ENCODE measurements at regions not wholly inside any gene's neighbourhood (a gene's known extent, or its start where the extent isn't known, plus 50 kb on each side); places are given as distances from the start of the nearest gene placed in this dataset.

DNA sequence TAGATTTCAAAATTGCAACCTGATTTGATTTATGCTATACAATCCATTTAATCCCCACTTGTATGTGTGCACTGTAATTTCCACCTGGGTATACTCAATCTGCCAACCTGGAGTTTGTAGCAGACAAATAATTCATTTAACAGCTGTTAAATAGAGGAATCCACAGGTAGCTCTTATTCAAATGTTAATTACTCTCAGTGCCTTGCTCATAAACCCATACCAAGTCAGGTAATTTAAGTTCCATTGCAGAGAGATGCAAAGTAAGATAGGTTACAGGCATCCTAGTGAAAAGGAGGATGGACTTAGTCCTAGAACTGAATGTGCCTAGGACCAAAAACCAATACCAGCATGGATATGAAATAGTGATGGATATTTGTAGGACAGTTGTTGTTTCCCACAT lies 674.2 kb downstream of the TBL1XR1 start:
- no peak for DNase-seq

DNA sequence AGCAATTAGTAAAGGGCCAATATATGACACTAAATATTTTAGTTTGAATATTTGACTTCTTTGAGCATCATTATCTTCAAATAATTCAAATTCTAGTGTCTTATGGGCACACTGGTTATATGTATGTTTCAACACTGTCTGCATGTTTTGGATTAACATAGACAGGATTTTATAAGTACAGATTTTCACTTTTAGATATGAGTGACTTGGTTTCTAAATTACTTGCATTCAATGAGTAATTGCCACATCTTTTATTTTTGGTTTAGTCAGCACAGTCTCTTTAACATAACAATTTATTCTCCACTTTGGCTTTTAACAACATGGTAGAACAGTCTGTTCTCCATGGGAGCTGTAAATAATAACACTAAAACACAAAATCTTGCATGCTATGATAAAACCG lies 674.8 kb downstream of the TBL1XR1 start:
- no peak for DNase-seq

DNA sequence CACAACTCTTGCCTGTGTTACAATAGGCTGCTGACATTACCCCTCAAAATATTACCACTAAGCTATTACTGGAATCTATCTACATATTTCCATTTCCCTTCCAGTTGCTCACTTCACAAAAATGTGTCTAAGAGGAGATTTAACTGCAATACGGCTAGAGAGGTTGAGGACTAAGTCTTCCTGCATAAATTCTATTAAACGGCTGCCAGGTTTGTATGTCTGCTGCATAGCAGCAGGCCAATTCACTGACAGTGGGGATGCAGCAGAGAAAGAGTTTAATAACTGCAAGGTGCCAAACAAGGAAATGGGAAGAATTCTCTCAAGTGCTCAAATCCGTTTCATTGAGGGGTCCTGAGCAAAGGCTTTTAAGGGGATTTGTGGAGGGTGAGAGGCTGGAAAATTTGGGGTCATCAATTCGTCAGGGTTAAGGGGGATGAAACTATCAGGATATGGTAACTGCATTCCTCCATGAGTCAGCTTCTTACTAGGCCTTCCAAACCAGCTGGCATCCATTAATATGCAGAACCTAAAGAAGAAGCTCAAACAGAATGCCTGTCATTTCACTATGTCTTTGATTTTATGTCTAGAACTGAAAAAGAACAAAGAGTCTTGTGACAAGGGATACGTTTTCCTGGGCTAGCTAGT lies 675.6 kb downstream of the TBL1XR1 start:
- no peak for DNase-seq

DNA sequence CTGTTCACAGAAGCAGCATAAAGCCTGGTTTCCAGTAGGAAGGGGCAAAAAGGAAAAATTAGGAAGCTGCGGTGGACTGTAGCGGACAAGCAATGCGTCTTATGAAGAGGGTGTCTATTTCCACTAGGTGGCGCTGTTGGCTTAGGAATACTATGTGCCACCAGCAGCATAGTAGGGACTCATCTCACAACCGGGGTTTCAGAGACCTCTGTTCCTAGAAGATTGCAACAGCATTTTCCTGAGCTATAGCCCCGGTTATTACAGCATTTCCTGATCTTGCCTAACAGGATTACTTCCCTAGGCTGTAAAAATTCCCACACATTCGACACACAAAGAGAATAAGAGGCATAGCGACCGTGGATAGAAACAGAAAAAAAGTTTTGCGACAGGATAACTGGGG lies 683.0 kb downstream of the TBL1XR1 start:
- DNase-seq = peak; percentile 61

DNA sequence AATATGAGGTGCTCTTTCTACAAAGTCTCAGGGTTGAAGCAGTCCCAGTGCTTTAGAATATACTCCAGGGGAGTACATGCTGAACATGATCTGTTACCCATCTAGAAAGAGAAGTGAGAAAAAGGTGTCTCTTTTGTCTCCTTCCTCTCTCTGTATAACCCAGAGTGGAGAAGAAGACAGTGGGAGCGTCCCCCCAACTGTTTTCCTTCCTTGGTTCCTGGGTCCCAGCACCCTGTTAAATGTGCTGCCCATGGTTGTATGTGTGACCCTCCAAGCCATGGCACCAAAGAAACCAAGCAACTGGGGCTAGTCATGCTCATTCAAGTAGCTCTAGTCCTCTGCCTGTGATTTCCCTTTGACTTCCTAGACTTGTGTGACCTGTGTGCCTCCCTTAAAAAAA lies 683.7 kb downstream of the TBL1XR1 start:
- DNase-seq = no peak

DNA sequence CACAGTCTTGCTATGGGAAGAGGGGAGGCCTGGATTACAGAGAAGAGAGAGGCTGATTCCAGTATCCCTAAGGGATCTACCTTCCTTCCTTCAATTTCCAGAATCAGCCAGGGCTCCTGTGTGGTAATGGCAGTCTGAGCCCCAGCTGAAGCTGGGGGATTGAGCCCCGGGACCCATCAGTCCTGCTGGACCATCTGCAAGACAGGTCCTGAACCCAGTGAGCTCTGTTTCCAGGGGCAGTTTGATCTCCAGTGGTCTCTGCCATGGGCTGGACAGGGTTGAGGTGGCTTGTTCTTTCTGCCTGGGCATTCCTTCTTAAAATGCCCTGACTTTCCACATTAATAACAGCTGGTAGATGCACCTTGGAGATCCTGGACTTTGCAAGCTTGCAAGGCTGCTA lies 685.2 kb downstream of the TBL1XR1 start:
- no peak for DNase-seq

DNA sequence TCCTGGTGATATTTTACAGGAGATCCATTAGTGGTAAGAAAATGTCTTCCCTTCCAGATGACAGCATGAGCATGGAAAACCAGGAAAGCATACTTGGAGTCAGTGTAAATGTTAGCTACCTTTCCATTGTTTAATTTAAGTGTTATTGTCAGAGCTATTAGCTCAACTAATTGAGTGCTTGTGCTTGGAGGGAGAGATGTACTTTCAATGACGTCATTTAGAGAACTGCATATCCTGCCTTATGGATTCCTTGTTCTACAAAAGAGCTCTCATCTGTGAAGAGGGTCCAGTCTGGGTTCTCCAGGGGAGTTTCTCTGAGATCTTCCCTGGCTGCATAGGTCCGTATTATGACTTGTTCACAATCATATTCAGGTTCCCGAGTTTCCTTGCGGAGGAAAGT lies 687.2 kb downstream of the TBL1XR1 start:
- DNase-seq = no peak

DNA sequence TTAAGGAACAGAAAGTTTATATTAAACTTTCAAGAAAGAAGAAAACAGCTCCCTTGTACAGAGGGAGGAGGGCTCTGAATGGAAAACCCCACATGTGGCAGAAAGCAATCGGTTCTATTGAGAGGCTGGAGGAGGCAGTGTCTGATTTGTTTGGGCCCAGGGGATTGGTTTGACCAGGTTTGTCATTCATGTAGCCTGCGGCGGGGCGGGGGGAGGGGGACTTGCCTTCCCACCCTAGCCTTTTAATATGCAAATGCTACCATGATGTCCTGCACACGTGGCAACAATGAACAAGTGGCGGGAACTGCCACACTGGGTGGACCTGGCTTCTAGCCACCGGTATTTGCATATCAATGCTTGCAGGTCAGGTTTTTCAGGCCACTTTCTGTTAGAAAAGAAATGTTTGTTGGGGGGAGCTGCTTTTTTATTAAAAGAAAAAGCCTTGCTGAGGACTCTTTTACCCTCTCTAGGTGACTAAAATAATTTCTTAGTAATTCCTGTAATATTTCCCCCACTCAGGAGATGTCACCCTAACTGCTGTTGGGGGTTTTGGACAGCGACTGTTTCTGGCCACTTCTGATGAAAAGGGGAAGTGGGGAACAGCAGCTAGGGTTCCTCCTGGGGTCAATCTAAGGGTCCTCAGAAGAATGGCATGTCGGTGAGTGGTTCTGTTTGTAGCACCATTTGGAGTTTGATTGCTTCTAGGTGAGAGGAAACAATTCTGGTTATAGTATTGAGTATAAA lies 691.2 kb downstream of the TBL1XR1 start:
- peak; percentile 73 for DNase-seq

DNA sequence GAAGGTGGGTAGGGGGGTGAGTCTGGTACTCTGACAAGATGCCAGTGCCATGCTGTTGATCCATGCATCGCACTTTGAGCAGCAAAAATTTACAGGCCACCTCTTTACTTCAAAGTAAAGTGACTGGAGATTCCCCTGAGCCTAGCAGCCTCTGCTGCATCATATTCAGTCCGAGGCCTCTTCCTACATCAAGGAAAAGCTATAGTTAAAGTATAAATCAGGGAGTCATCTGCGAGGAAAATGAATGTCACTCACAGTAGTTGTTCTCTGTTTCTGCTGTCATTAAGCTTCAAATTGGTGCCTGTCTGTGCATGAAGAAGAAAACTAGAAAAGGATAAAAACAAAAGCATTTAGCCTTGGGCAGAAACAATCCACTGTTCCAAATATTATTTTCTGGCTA lies 706.2 kb downstream of the TBL1XR1 start:
- DNase-seq = no peak

DNA sequence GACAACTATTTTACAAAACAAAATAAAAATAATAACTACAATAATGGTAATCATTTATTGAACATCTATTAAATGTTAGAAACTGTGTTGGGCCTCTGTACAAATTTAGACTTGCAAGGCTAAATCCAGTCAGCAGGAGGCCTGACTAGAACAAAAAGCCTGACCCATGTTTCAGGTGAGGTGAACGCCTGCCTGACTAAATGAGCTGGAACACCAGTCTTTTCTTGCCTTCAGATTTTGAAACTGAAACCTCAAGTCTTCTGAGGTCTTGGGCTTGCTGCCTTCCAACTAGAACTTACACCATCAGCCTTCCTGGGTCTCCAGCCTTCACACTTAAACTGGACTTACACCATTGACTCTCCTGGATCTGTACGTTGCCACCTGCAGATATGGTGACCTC lies 706.9 kb downstream of the TBL1XR1 start:
- no peak for DNase-seq

DNA sequence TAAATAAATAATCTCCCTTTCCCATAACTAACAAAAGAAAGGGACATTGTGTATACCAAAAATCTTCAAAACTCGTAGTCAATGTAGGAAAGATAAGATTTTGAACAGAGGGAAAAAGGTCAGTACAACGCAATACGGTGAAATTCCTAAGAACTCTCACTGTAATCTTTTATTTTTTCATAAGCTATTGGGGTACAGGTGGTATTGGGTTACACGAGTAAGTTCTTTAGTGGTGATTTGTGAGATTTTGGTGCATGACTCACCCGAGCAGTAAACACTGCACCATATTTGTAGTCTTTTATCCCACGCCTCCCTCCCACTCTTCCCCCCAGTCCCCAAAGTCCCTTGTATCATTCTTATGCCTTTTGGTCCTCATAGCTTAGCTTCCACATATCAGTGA lies 718.0 kb downstream of the TBL1XR1 start:
- no peak for DNase-seq

DNA sequence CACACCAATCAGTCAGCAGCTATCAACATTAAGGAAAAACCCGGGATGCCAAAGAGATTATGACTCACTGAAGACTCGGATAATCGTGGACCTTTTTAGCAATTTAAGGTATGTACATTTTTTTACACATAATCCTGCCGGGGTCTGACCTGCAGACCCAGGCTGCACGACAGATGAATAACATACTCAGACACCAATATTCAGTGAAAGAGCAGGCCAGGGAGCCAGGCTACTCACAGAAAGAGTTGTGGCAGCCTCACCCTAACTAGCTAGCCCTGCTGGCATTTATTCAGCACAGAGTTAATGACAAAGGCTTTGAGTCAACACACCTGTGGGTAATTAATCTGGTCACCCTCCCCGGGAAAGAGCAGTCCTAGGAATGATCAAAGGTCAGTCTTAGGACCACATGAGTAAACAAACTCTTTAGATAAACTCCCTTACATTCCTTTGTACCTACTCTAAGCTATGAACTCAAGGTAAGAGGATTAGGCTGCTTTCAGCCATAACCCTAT lies 727.5 kb downstream of the TBL1XR1 start:
- no peak for DNase-seq

DNA sequence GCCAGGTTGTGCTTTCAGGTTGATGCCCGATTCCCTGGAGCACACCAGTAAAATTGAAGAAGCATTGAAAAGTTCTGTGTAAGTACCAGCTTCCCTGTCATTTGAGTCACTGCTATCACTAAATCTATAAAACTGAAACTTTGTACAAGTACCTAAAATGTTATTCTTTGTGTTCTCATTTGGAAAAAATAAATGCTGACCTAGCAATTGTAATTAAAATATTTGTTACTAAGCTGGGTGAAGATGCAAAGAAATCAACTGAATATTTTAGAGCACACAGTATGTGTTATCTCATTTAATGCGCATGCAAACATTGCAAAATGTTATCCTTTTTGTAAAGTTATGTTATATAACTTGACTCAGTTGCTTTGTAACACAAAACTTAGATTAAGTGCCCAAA lies 733.7 kb downstream of the TBL1XR1 start:
- DNase-seq = no peak

DNA sequence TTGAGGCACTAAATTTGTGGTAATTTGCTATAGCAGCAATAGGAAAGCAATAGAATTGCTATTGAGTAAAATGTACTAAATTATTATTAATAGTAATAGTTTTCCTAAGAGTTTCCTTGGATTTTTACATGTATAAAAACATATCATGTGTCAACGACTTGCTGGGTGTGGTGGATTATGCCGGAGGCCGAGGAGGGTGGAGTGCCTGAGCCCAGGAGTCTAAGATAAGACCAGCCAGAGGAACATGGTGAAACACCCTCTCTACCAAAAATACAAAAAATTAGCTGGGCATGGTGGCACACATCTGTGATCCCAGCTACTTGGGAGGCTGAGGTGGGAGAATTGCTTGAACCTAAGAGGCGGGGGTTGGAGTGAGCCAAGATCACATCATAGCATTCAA lies 749.9 kb downstream of the TBL1XR1 start:
- DNase-seq = no peak

DNA sequence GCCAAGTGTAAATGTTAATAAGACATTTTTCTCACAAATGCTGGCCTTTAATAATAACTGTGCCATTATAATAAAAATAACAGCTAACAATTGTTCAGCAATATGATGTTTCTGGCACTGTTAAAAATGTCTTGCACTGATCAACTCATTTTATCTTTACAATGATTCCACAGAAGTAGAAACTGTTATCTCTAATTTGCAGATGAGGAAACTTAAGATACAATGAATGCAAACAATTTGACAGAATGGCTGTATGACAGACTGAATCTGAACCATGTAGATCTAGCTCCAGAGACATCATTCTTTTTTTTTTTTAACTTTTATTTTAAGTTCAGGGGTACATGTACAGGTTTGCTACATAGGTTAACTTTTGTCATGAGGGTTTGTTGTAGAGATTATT lies 755.0 kb downstream of the TBL1XR1 start:
- DNase-seq = no peak

DNA sequence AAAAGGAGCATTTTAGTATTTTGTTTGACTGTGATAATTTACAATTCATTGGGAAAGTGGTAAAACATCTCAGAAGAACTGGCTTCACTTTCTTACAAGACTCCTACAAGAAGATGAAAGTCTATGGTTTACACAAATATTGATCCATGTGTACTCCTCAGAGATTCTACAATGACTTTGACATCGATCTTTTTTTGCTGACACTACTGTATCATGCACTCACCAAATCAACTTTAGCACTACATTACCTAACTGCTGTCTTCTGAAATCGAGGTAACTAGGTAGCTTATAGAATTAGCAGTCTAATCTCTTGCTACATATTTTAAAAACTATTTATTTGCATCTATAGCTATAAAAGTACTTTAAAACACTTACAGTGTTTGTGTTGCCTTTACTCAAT lies 757.6 kb downstream of the TBL1XR1 start:
- no peak for DNase-seq

DNA sequence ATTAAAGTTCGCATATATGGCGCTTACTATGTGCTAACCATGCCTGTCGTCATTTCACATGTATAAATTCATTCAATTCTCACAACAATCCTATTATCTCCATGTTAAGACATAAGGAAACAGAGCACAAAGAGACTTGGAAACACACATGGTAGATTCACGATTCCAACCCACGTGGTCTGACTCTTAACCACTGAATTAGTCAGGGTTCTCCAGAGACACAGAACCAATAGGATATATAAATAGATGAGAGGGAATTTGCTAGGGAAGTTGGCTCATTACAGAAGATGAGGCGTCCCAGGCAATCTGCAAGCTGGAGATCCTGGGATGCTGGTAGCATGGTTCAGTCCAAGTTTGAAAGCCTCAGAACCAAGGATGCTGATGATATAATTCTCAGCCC lies 765.3 kb downstream of the TBL1XR1 start:
- no peak for DNase-seq

DNA sequence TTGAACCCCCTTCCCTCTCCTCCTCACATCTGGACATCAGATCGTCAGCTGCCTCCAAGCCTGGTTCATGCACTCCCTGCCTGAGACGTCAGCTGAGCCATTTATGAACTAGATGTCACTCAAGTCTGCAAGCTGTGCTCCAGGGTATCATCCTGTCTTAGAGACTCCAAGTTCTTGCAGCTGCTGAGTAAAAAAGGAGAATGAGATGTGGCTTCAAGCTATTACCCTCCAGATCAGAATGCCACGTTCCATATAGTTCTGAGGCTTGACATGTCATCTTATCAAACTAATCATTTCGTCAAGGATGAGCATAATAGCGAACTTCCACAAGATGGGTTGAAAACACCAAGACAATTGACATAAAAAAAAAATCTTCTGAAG lies 766.3 kb downstream of the TBL1XR1 start:
- no peak for DNase-seq

DNA sequence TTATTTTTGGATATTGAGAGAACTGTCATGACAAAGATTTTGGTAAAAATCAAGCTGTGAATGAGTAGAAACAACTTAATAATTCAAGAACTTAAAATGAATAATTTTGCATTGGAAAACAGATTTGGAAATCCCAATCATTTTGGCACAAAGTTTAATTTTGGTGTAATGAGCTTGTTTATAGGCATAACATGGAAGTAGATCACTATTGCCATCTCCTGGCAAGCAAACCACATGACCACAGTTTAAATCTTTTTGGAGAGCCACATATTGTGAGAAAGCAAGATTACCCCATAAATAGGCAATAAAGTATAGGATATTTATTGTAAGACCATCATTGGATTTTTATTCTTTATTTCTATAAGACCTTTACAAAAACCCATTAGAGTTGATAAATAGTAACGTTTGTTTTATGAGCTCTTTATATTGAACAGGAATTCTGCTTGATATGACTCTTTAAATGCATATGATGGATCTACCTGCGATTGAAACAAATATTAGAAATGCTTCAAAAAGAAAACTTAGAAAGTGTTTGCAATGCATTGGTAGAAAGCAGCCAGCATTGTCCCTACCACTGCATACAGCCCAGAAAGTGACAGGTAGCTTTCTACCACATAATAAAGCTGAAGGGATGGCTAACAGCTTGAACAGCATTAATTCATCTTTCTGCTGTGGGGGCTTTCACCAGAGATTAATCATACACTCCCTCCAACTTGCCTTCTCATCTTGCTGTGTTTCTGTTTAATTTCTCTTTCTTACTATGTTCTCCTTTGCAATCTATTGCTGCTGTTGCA lies 766.8 kb downstream of the TBL1XR1 start:
- DNase-seq = no peak

DNA sequence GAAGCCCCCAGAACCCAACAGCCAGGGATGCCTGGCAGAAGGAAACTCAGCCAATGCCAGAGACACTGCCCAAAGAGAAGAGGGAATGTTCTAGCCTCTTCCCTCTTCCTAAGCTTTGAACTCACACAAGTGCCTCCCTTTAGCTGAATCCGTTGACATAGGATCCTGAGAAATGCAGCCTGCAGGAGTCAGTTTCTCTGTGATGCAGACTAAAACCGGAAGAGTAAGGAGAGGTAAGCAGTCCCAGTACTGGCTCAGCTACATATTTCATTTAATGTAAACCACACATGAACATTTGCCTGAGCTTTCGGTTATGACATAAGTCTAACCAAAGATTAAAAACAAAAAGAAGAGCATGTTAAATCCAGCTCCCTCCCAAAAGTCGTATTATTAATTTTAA lies 768.7 kb downstream of the TBL1XR1 start:
- DNase-seq = no peak

DNA sequence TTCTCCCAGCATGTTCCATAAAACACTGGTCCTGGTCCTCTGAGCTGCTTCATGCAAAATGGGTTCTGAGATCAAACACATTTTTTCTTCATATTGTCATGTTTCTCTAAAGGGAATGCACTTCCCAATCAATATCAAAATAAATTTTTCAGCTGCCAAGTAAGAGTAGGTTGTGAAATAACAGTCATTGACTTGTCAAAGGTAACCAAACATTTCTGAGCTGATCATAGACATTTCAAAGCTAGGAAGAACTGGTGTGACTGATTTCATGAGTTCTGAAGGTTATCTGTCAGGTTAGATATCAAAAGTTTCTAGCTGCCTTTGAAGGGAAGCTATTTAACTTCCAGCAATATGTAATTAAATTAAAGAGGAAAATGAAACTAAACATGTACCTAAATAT lies 770.9 kb downstream of the TBL1XR1 start:
- DNase-seq = no peak

DNA sequence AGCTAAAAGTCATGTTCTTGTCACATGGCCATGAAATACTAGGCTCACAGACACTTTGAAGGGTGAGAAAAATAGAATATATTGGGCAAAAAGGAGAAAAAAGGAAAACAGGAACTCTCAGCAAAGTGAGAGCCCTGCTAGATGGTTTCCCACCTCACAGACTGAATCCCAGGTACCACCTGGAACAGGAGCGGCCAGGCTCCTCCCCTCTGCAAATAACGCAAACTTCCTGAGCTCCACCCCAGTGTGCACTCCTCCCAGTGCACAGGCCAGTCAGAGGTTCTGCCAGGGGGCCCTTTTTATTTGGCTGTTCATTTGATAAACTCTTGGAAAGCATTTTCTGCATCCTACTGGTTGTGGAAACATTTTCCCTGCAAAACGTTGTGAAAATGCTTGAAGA lies 780.4 kb downstream of the TBL1XR1 start:
- DNase-seq = no peak

DNA sequence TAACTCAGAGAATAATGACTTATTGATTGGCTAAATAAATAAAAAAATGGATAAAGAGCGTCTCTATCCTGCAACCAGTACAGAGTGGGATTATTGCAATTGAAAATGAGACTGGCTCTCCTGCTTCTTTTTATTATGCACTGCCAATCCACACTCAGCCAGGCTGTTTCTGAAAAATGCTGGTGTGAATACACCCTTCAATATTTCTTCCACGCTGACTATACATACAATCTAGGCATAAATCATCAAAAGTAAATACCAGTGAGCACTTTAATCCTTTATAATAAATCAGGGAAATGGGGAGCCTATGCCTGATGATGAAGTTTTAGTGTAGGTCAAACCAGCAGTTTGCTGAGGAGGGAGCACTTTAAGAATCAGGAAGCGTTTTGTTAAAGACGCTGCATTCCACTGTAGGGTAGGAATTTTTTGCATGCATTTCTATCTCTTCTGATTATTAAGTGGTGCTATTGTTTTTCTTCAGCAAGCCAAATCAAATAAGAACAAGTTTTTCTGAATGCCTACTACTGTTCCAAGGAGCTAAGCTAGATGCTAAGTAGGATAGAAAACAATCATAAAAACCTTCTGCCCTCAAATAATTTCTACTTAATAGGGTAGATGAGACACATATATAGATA lies 781.5 kb downstream of the TBL1XR1 start:
- no peak for DNase-seq

DNA sequence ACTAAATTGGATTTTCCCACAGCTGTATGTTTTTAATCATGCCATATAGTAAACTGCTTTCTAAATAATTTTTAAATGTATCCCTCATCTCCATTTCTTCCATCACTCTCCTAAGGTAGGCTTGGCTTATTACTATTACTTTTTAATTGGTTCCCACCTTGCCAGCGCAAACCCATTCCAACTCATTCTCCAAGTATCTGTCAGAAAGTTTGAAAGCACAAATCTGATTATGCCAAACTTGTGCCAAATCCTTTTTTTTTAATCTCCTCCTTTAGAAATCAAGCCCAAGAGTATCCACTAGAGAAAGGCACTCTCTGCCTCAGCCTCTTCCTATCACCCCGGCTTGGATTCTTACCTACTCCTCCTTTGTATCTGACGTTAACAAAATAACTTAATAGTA lies 784.5 kb downstream of the TBL1XR1 start:
- DNase-seq = no peak

Data from islet precursor cell (in vitro differentiated cells).